IPS-15b (cell line): ENCODE measurements at regions not wholly inside any gene's neighbourhood (a gene's known extent, or its start where the extent isn't known, plus 50 kb on each side); places are given as distances from the start of the nearest gene placed in this dataset.

Source experiments
- H3K27me3 ChIP-seq: one replicate; pipeline ENCODE4 v1.6.1; 2013; ENCODE audit warnings: low read length; ENCODE audit not compliant: control insufficient read depth, insufficient read depth
- H3K36me3 ChIP-seq: one replicate; pipeline ENCODE4 v1.6.1; 2013; ENCODE audit warnings: low read length; ENCODE audit not compliant: control insufficient read depth, insufficient read depth
- H3K4me1 ChIP-seq: one replicate; pipeline ENCODE4 v1.6.1; 2013; ENCODE audit warnings: mild to moderate bottlenecking, low read length; ENCODE audit not compliant: control insufficient read depth, insufficient read depth
- H3K4me3 ChIP-seq: one replicate; pipeline ENCODE4 v1.5.1; 2013; ENCODE audit warnings: low read depth, low read length
- H3K9ac ChIP-seq: one replicate; pipeline ENCODE4 v1.6.1; 2013; ENCODE audit warnings: low read depth, mild to moderate bottlenecking, low read length
- H3K9me3 ChIP-seq: one replicate; pipeline ENCODE4 v1.6.1; 2013; ENCODE audit warnings: mild to moderate bottlenecking, low read length; ENCODE audit not compliant: control insufficient read depth, insufficient read depth

DNA sequence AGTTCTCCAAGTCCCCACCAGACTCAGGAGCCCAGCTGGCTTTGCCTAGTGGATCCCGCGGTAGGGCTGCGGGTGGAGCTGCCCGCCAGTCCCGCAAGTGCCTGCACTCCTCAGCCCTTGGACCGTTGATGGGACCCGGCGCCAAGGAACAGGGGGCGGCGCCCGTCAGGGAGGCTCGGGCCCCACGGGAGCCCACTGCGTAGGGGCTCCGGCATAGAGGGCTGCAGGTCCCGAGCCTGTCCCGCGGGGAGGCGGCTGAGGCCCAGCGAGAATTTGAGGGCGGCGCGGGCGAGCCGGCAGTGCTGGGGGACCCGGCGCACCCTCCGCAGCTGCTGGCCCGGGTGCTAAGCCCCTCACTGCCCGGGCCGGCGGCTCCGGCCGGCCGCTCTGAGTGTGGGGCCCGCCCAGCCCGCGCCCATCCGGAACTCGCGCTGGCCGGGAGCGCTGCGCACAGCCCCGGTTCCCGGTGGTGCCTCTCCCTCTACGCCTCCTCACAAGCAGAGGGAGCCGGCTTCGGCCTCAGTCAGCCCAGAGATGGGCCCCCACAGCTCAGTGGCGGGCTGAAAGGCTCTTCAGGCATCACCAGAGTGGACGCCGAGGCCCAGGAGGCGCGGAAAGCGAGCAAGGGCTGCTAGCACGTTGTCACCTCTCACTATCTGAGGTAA is 452.4 kb upstream of the LRFN5 start:
- Histone ChIP-seq H3K9me3 (no peaks in the 10 kb centered on the region), H3K4me3 (no peak overlapping the region), H3K9ac (no peak overlapping the region), H3K4me1 (no peaks in the 10 kb centered on the region), H3K27me3 (no peaks in the 10 kb centered on the region), H3K36me3 (no peaks in the 10 kb centered on the region)

DNA sequence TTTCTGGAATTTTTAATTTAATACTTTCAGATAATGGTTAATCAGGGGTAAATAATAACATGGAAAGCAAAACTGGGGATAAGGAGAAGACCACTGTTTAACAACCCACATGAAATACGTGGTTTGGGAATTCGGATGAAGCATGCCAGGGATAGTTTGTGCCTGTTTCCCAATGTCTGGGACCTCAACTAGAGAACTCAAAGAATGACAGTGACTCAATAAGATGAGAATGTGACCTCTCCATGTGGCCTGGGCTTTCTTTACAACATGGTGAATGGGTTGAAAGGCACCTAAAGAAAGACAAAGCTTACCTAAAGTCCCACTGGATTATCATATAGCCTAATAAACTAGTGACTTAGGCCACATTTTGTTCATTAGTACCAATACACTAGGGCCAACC is 460.3 kb upstream of the LRFN5 start:
- H3K9me3 ChIP-seq = no peaks in the 10 kb centered on the region
- no peak overlapping the region for H3K9ac ChIP-seq
- H3K4me1 ChIP-seq = no peaks in the 10 kb centered on the region
- no peak overlapping the region for H3K4me3 ChIP-seq
- no peaks in the 10 kb centered on the region for H3K27me3 ChIP-seq
- H3K36me3 ChIP-seq = no peaks in the 10 kb centered on the region

- Histone ChIP-seq H3K4me1 (no peaks in the 10 kb centered on the region), H3K9ac (no peak overlapping the region), H3K27me3 (no peaks in the 10 kb centered on the region), H3K4me3 (no peak overlapping the region), H3K9me3 (no peaks in the 10 kb centered on the region), H3K36me3 (no peaks in the 10 kb centered on the region)
These were observed 462.3 kb upstream of the LRFN5 start for GRCh38 chr14:41144370-41144769.

DNA sequence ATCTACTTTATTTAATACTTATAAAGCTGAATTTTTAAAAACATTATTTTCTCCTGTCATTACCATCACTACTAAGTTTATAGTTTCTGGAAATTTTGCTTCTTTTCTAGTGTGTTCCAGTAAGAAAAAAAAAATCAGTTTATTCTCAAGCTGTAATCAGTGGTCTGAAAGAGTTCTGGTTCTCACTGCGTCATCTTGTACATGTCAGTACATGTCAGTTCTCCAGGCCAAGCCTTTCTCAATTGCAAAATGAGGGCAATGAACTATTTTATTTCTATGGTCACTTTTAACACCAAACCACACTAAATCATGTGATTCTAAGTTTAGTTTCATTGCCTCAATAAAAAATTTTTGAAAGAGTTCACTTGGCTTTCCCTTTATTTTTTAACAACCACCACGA is 468.9 kb upstream of the LRFN5 start:
- no peak overlapping the region for H3K4me3 ChIP-seq
- no peaks in the 10 kb centered on the region for H3K36me3 ChIP-seq
- H3K9ac ChIP-seq = no peak overlapping the region
- H3K9me3 ChIP-seq = no peaks in the 10 kb centered on the region
- H3K27me3 ChIP-seq = no peaks in the 10 kb centered on the region
- no peaks in the 10 kb centered on the region for H3K4me1 ChIP-seq

DNA sequence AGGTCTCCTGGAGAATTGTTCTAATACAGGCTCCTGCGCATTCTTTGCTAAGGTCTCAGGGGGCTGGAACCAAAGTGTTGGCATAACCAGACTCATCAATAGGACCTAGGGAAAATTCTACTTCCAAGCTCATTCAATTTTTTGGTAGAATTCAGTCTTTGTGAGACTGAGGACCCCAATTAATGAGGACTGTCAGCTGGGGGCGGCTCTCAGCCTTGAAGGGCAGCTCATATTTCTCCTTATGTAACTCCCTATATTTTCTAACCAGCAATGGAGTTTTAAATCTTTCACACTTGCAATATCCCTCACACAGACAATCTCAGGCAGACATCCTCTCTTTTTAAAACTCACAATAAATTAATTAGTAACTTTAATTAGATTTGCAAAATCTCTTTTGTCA is 476.4 kb upstream of the LRFN5 start:
- Histone ChIP-seq H3K9me3 (no peaks in the 10 kb centered on the region), H3K27me3 (no peaks in the 10 kb centered on the region), H3K4me1 (no peaks in the 10 kb centered on the region), H3K4me3 (no peak overlapping the region), H3K9ac (no peak overlapping the region), H3K36me3 (no peaks in the 10 kb centered on the region)

- H3K36me3 ChIP-seq = no peaks in the 10 kb centered on the region
- H3K4me1 ChIP-seq = no peaks in the 10 kb centered on the region
- no peak overlapping the region for H3K4me3 ChIP-seq
- no peaks in the 10 kb centered on the region for H3K27me3 ChIP-seq
- H3K9me3 ChIP-seq = no peaks in the 10 kb centered on the region
- H3K9ac ChIP-seq = no peak overlapping the region
These were observed 486.3 kb upstream of the LRFN5 start for GRCh38 chr14:41120402-41120801.

DNA sequence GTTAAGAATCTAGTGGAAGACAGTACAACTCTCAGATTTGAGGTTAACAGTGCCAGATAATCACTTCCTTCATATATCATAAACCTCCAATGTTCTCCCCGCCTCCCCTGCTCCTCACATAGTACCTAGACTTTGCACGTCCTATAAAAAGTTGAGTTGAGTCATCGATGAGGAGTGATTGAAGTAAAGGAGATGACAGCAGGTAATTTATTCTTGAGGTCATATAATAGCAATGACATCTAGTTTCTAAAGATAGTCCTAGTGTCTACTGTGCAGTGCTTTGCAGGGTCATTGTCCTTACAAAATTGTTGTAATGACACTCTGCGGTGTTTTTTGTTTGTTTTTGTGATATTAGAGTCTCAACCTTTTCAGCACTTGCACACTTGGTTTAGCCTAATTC is 510.5 kb upstream of the LRFN5 start:
- no peak overlapping the region for H3K9ac ChIP-seq
- no peaks in the 10 kb centered on the region for H3K27me3 ChIP-seq
- H3K4me1 ChIP-seq = no peaks in the 10 kb centered on the region
- no peaks in the 10 kb centered on the region for H3K9me3 ChIP-seq
- no peak overlapping the region for H3K4me3 ChIP-seq
- H3K36me3 ChIP-seq = no peaks in the 10 kb centered on the region

DNA sequence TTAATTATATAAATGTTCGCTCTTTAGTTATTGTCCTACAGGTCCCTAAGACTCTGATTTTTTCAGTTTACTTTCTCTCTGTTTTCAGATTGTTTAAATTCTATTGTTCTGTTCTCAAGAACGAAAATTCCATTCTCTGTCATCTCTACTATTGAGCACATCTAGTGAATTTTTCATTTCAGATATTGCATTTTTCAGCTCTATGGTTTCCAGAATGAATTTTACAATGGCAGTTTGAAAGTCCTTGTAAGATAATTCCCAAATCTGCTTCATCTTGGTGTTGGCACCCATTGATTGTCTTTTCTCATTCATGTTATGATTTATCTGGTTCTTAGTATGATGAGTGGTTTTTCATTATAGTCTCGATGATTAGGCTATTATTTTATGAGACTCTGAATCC is 519.6 kb upstream of the LRFN5 start:
- Histone ChIP-seq H3K27me3 (no peaks in the 10 kb centered on the region), H3K9ac (no peak overlapping the region), H3K36me3 (no peaks in the 10 kb centered on the region), H3K9me3 (no peaks in the 10 kb centered on the region), H3K4me3 (no peak overlapping the region), H3K4me1 (no peaks in the 10 kb centered on the region)

DNA sequence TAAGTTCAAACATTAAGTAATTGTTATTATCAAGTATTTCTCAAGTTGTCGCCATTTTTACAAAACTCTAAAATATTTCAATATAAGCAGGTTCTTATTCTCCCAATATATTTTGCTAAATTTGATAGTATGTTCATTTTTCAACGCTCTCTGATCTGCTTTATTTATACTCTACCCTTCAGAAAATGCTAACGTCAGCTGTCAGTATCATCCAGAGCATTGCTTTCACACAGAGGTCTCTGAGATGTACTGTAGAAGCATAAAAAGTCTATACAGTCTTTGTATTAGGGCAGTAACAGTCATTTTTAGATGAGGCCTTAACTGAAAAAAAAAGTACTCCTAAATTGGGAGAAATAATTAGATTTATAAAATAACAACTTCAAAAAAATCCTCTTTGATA is 533.1 kb upstream of the LRFN5 start:
- Histone ChIP-seq H3K9me3 (no peaks in the 10 kb centered on the region), H3K4me1 (no peaks in the 10 kb centered on the region), H3K36me3 (no peaks in the 10 kb centered on the region), H3K27me3 (no peaks in the 10 kb centered on the region), H3K9ac (no peak overlapping the region), H3K4me3 (no peak overlapping the region)

- Histone ChIP-seq H3K27me3 (no peaks in the 10 kb centered on the region), H3K9me3 (no peaks in the 10 kb centered on the region), H3K4me3 (no peak overlapping the region), H3K36me3 (no peaks in the 10 kb centered on the region), H3K9ac (no peak overlapping the region), H3K4me1 (no peaks in the 10 kb centered on the region)
These were observed 533.9 kb upstream of the LRFN5 start for GRCh38 chr14:41072776-41073175.

GRCh38 chr14:41071351-41071750 is 535.3 kb upstream of the LRFN5 start:
- Histone ChIP-seq H3K9ac (no peak overlapping the region), H3K4me3 (no peak overlapping the region), H3K4me1 (no peaks in the 10 kb centered on the region), H3K36me3 (no peaks in the 10 kb centered on the region), H3K9me3 (no peaks in the 10 kb centered on the region), H3K27me3 (no peaks in the 10 kb centered on the region)

GRCh38 chr14:41062826-41063225 is 543.9 kb upstream of the LRFN5 start:
- H3K9ac ChIP-seq = no peak overlapping the region
- H3K9me3 ChIP-seq = no peaks in the 10 kb centered on the region
- H3K4me3 ChIP-seq = no peak overlapping the region
- H3K27me3 ChIP-seq = no peaks in the 10 kb centered on the region
- no peaks in the 10 kb centered on the region for H3K4me1 ChIP-seq
- no peaks in the 10 kb centered on the region for H3K36me3 ChIP-seq
